HEK293T (cell line): ENCODE measurements at regions not wholly inside any gene's neighbourhood (a gene's known extent, or its start where the extent isn't known, plus 50 kb on each side); places are given as distances from the start of the nearest gene placed in this dataset.

ENCODE experiments used
- BHLHE40 ChIP-seq: fragments of 450-650 bp; IDR thresholded peaks from 2 replicates; pipeline ENCODE4 v1.6.1; 2016; ENCODE audit warnings: mild to moderate bottlenecking, moderate library complexity, borderline replicate concordance
- CTBP1 ChIP-seq: fragments of 450-650 bp; IDR thresholded peaks from 2 replicates; pipeline ENCODE4 v1.6.1; 2016; ENCODE audit warnings: borderline replicate concordance
- ELF4 ChIP-seq: fragments of 450-650 bp; IDR thresholded peaks from 2 replicates; pipeline ENCODE4 v1.6.1; 2017; ENCODE audit warnings: antibody characterized with exemption
- FOXA1 ChIP-seq: fragments of 450-650 bp; IDR thresholded peaks from 2 replicates; pipeline ENCODE4 v1.6.1; 2016; ENCODE audit warnings: mild to moderate bottlenecking
- FOXK2 ChIP-seq: fragments of 450-650 bp; IDR thresholded peaks from 2 replicates; pipeline ENCODE4 v1.6.1; 2016; ENCODE audit warnings: mild to moderate bottlenecking
- FOXM1 ChIP-seq: fragments of 450-650 bp; IDR thresholded peaks from 2 replicates; pipeline ENCODE4 v1.6.1; 2017; ENCODE audit warnings: mild to moderate bottlenecking, borderline replicate concordance
- HDGF ChIP-seq: fragments of 450-650 bp; IDR thresholded peaks from 2 replicates; pipeline ENCODE4 v1.6.1; 2017; ENCODE audit warnings: antibody characterized with exemption, borderline replicate concordance
- NFRKB ChIP-seq: fragments of 450-650 bp; IDR thresholded peaks from 2 replicates; pipeline ENCODE4 v1.6.1; 2016; ENCODE audit warnings: mild to moderate bottlenecking, moderate library complexity
- PKNOX1 ChIP-seq: fragments of 450-650 bp; IDR thresholded peaks from 2 replicates; pipeline ENCODE4 v1.6.1; 2016
- SP1 ChIP-seq: fragments of 450-650 bp; IDR thresholded peaks from 2 replicates; pipeline ENCODE4 v1.6.1; 2017
- SUZ12 ChIP-seq: fragments of 450-650 bp; IDR thresholded peaks from 2 replicates; pipeline ENCODE4 v1.6.1; 2016; ENCODE audit warnings: mild to moderate bottlenecking
- TARDBP ChIP-seq: fragments of 450-650 bp; IDR thresholded peaks from 2 replicates; pipeline ENCODE4 v1.6.1; 2016

GRCh38 chr7:86454753-86455152 is 189.0 kb upstream of the GRM3 start:
- no peak for TF ChIP-seq HDGF
- no peak for TF ChIP-seq TARDBP
- no peak for TF ChIP-seq SUZ12
- no peak for TF ChIP-seq ELF4
- no peak for TF ChIP-seq SP1
- no peak for TF ChIP-seq BHLHE40
- no peak for TF ChIP-seq FOXK2
- no peak for TF ChIP-seq FOXA1
- TF ChIP-seq FOXM1, result no peak
- no peak for TF ChIP-seq PKNOX1
- no peak for TF ChIP-seq CTBP1
- no peak for TF ChIP-seq NFRKB
